Left cardiac atrium (tissue), 4 donors: ENCODE measurements at regions not wholly inside any gene's neighbourhood (a gene's known extent, or its start where the extent isn't known, plus 50 kb on each side); places are given as distances from the start of the nearest gene placed in this dataset.
"Not testable (repeated sequence)": the region's sequence is repeated elsewhere in the genome, so short reads cannot be mapped to it uniquely, and the experiment has no call there.

Experiments used
- ATAC-seq, 2 donors: fragments of 200-7000 bp; cut with Tn5 transposase; one replicate each; pipeline ENCODE4 v1.9.1; 2020; ENCODE audit warnings: mild to moderate bottlenecking in 2 of 2, moderate library complexity in 2 of 2
- DNase-seq: peaks from one replicate; pipeline ENCODE4 v3.0.0-alpha.2; 2020
- intact Hi-C, 2 donors: fragments of 100-400 bp; cut with DNase I; formaldehyde crosslinking; loops; one replicate each; pipeline versions ENCODE4 v1.14.1 to v1.15.1; 2022 to 2023
- donor health status: DM: no; HTN: yes; CAD: no.
- donor health status: DM: no; HTN: yes; CAD: no; lungs with severe emphysema.
- donor health status: DM: yes; HTN: yes; CAD: no.
- donor health status: Dilated cardiomyopathy.

GRCh38 chr13:50631041-50631440, 212.5 kb downstream of the DLEU7 start:
- ATAC-seq = no peak
- intact Hi-C loops = no loop called here
- no peak for DNase-seq

- ATAC-seq = no peak
- DNase-seq = no peak
- intact Hi-C loops = no loop called here
Observed at GRCh38 chr13:50634339-50634738, 209.2 kb downstream of the DLEU7 start.

GRCh38 chr13:50635504-50635903, 208.0 kb downstream of the DLEU7 start:
- intact Hi-C loops = no loop called here
- ATAC-seq (peak; percentile 90 to 96), DNase-seq (peak; percentile 48)

GRCh38 chr13:50636007-50636704, 207.3 kb downstream of the DLEU7 start:
- DNase-seq (no peak), ATAC-seq (peak; percentile 36 to 42)
- intact Hi-C loops = no loop called here

GRCh38 chr13:50643060-50643459, 200.4 kb downstream of the DLEU7 start:
- intact Hi-C loops = no loop called here
- DNase-seq (no peak), ATAC-seq (no peak)

GRCh38 chr13:50644081-50644871, 199.2 kb downstream of the DLEU7 start:
- intact Hi-C loops = no loop called here
- DNase-seq = no peak
- no peak for ATAC-seq

GRCh38 chr13:50645092-50645491, 198.4 kb downstream of the DLEU7 start:
- intact Hi-C loops = no loop called here
- ATAC-seq = no peak
- no peak for DNase-seq

- intact Hi-C loops = no loop called here
- DNase-seq = no peak
- no peak for ATAC-seq
Observed at GRCh38 chr13:50646070-50646469, 197.4 kb downstream of the DLEU7 start.

GRCh38 chr13:50649211-50649610, 194.3 kb downstream of the DLEU7 start:
- no peak for DNase-seq

GRCh38 chr13:50650592-50651504, 192.6 kb downstream of the DLEU7 start:
- intact Hi-C loops = no loop called here
- no peak for ATAC-seq
- no peak for DNase-seq

More at GRCh38 chr13:50649211-50649610, 194.3 kb downstream of the DLEU7 start:
- ATAC-seq = no peak
- intact Hi-C loops = no loop called here

- intact Hi-C loops = no loop called here
- DNase-seq = no peak
- ATAC-seq = no peak
Observed at GRCh38 chr13:50651922-50652321, 191.6 kb downstream of the DLEU7 start.

GRCh38 chr13:50654331-50654730, 189.2 kb downstream of the DLEU7 start:
- DNase-seq (no peak), ATAC-seq (no peak)
- intact Hi-C loops = no loop called here

- intact Hi-C loops, DNase-seq, ATAC-seq: not testable (repeated sequence)
Observed at GRCh38 chr13:50661881-50662280, 181.6 kb downstream of the DLEU7 start.

- intact Hi-C loops = no loop called here
- ATAC-seq = no peak
- no peak for DNase-seq
Observed at GRCh38 chr13:50664951-50665350, 178.5 kb downstream of the DLEU7 start.

- no peak for DNase-seq
- intact Hi-C loops = no loop called here
- ATAC-seq = no peak
Observed at GRCh38 chr13:50668049-50668448, 175.4 kb downstream of the DLEU7 start.

- intact Hi-C loops = no loop called here
- ATAC-seq (no peak), DNase-seq (no peak)
Observed at GRCh38 chr13:50668691-50669271, 174.7 kb downstream of the DLEU7 start.

GRCh38 chr13:50670272-50670671, 173.2 kb downstream of the DLEU7 start:
- no peak for ATAC-seq
- DNase-seq = no peak
- intact Hi-C loops = no loop called here

- ATAC-seq (no peak), DNase-seq (no peak)
- intact Hi-C loops = no loop called here
Observed at GRCh38 chr13:50670847-50671496, 172.5 kb downstream of the DLEU7 start.

- intact Hi-C loops = no loop called here
- no peak for DNase-seq
- ATAC-seq = no peak
Observed at GRCh38 chr13:50671497-50671850, 172.0 kb downstream of the DLEU7 start.
